Activated CD4-positive, alpha-beta T cell treated with anti-CD3 and anti-CD28 coated beads, Interleukin-2, amount 50 U/mL, for 48 hours (primary cell): ENCODE measurements at regions not wholly inside any gene's neighbourhood (a gene's known extent, or its start where the extent isn't known, plus 50 kb on each side); places are given as distances from the start of the nearest gene placed in this dataset.

Experiments
- DNase-seq, 2 experiments: peaks; one replicate each; pipeline ENCODE4 v3.0.0-alpha.2; 2020

GRCh38 chr22:49306632-49307480, 520.8 kb downstream of the BRD1 start:
- no peak for DNase-seq

- DNase-seq = no peak
These were observed 521.6 kb downstream of the BRD1 start for GRCh38 chr22:49305966-49306631.

GRCh38 chr22:49305214-49305965, 522.3 kb downstream of the BRD1 start:
- DNase-seq = peak; percentile 72 to 76

- no peak for DNase-seq
These were observed 523.8 kb downstream of the BRD1 start for GRCh38 chr22:49303781-49304461.

- DNase-seq = no peak
These were observed 524.5 kb downstream of the BRD1 start for GRCh38 chr22:49303061-49303735.

- DNase-seq = no peak
These were observed 525.1 kb downstream of the BRD1 start for GRCh38 chr22:49302530-49302929.

GRCh38 chr22:49302150-49302460, 525.6 kb downstream of the BRD1 start:
- no peak for DNase-seq

GRCh38 chr22:49301398-49302149, 526.1 kb downstream of the BRD1 start:
- no peak for DNase-seq

- no peak for DNase-seq
These were observed 526.7 kb downstream of the BRD1 start for GRCh38 chr22:49300951-49301397.

- no peak for DNase-seq
These were observed 527.4 kb downstream of the BRD1 start for GRCh38 chr22:49300241-49300640.

- DNase-seq = no peak
These were observed 527.8 kb downstream of the BRD1 start for GRCh38 chr22:49299821-49300231.

- DNase-seq = no peak
These were observed 528.6 kb downstream of the BRD1 start for GRCh38 chr22:49298834-49299750.

GRCh38 chr22:49297871-49298721, 529.6 kb downstream of the BRD1 start:
- no peak for DNase-seq

- DNase-seq = no peak
These were observed 530.3 kb downstream of the BRD1 start for GRCh38 chr22:49297286-49297870.

GRCh38 chr22:49296561-49296960, 531.1 kb downstream of the BRD1 start:
- DNase-seq = no peak

- DNase-seq = no peak
These were observed 531.7 kb downstream of the BRD1 start for GRCh38 chr22:49295851-49296560.

- no peak for DNase-seq
These were observed 532.3 kb downstream of the BRD1 start for GRCh38 chr22:49295465-49295743.

GRCh38 chr22:49294656-49295464, 532.8 kb downstream of the BRD1 start:
- no peak for DNase-seq
